Activated naive CD4-positive, alpha-beta T cell treated with Interleukin-2 at 50 U/mL for 16 hours (primary cell): ENCODE measurements at regions not wholly inside any gene's neighbourhood (a gene's known extent, or its start where the extent isn't known, plus 50 kb on each side); places are given as distances from the start of the nearest gene placed in this dataset.
"Not testable (repeated sequence)": the region's sequence is repeated elsewhere in the genome, so short reads cannot be mapped to it uniquely, and the experiment has no call there.

ENCODE experiments used
- DNase-seq: peaks from one replicate; pipeline ENCODE4 v3.0.0-alpha.2; 2020

GRCh38 chr10:118873091-118873737 lies 118.4 kb upstream of the CACUL1 start:
- DNase-seq: no peak

GRCh38 chr10:118873738-118874105 lies 119.0 kb upstream of the CACUL1 start:
- DNase-seq: no peak

- no peak for DNase-seq
These were observed 119.4 kb upstream of the CACUL1 start for GRCh38 chr10:118874171-118874570.

- no peak for DNase-seq
These were observed 120.3 kb upstream of the CACUL1 start for GRCh38 chr10:118875087-118875486.

- DNase-seq: no peak
These were observed 128.0 kb upstream of the CACUL1 start for GRCh38 chr10:118882741-118883140.

GRCh38 chr10:118892255-118892654 lies 137.3 kb upstream of the NANOS1 start:
- DNase-seq: no peak

GRCh38 chr10:118894891-118895290 lies 134.6 kb upstream of the NANOS1 start:
- not testable (repeated sequence) for DNase-seq

- DNase-seq: no peak
These were observed 128.9 kb upstream of the NANOS1 start for GRCh38 chr10:118900617-118901016.

GRCh38 chr10:118901380-118901779 lies 128.1 kb upstream of the NANOS1 start:
- no peak for DNase-seq

- DNase-seq: no peak
These were observed 127.6 kb upstream of the NANOS1 start for GRCh38 chr10:118901906-118902305.

GRCh38 chr10:118902656-118903055 lies 126.9 kb upstream of the NANOS1 start:
- DNase-seq: not testable (repeated sequence)

- no peak for DNase-seq
These were observed 126.3 kb upstream of the NANOS1 start for GRCh38 chr10:118903251-118903650.

GRCh38 chr10:118903691-118904090 lies 125.8 kb upstream of the NANOS1 start:
- no peak for DNase-seq

GRCh38 chr10:118904286-118904685 lies 125.2 kb upstream of the NANOS1 start:
- DNase-seq: no peak

- DNase-seq: no peak
These were observed 122.5 kb upstream of the NANOS1 start for GRCh38 chr10:118907051-118907450.

- no peak for DNase-seq
These were observed 120.8 kb upstream of the NANOS1 start for GRCh38 chr10:118908557-118909256.

GRCh38 chr10:118910702-118911101 lies 118.8 kb upstream of the NANOS1 start:
- DNase-seq: no peak

GRCh38 chr10:118911363-118911762 lies 118.2 kb upstream of the NANOS1 start:
- DNase-seq: no peak

GRCh38 chr10:118912961-118913600 lies 116.4 kb upstream of the NANOS1 start:
- no peak for DNase-seq

- DNase-seq: no peak
These were observed 115.7 kb upstream of the NANOS1 start for GRCh38 chr10:118913825-118914224.

GRCh38 chr10:118914629-118915028 lies 114.9 kb upstream of the NANOS1 start:
- no peak for DNase-seq

- no peak for DNase-seq
These were observed 114.4 kb upstream of the NANOS1 start for GRCh38 chr10:118915161-118915560.

GRCh38 chr10:118916777-118917176 lies 112.7 kb upstream of the NANOS1 start:
- no peak for DNase-seq

- no peak for DNase-seq
These were observed 111.8 kb upstream of the NANOS1 start for GRCh38 chr10:118917701-118918100.
